ENCODE measurements at regions not wholly inside any gene's neighbourhood (a gene's known extent, or its start where the extent isn't known, plus 50 kb on each side); places are given as distances from the start of the nearest gene placed in this dataset.
"Not testable (repeated sequence)": the region's sequence is repeated elsewhere in the genome, so short reads cannot be mapped to it uniquely, and the experiment has no call there.

GRCh38 chr2:128660836-128661235 is 342.2 kb upstream of the HS6ST1 start:
- no peak for DNase-seq (ENCODE audit: low spot score)

DNA sequence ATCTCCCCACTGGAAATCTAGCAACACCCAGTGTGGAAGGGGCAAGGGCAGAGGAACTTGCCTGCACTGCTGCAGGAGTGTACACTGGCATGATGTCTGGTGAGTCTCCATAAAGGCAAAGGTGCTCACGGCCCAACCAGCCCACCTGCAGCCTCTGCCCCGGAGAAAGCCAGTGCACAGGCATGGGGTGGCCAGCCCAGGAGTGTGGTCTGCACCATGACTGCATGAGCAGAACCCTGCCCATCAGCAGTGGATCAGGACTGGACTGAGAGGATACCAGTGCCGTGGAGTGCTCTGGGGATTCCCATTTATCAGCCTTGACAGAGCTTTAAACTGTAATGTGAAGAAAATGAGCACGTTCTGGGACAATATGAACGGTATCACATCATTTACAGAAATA is 342.6 kb upstream of the HS6ST1 start:
- no peak for DNase-seq (ENCODE audit: low spot score)

GRCh38 chr2:128662051-128662471 is 343.4 kb upstream of the HS6ST1 start:
- no peak for DNase-seq (ENCODE audit: low spot score)

GRCh38 chr2:128663371-128664050 is 344.8 kb upstream of the HS6ST1 start:
- no peak for DNase-seq (ENCODE audit: low spot score)

DNA sequence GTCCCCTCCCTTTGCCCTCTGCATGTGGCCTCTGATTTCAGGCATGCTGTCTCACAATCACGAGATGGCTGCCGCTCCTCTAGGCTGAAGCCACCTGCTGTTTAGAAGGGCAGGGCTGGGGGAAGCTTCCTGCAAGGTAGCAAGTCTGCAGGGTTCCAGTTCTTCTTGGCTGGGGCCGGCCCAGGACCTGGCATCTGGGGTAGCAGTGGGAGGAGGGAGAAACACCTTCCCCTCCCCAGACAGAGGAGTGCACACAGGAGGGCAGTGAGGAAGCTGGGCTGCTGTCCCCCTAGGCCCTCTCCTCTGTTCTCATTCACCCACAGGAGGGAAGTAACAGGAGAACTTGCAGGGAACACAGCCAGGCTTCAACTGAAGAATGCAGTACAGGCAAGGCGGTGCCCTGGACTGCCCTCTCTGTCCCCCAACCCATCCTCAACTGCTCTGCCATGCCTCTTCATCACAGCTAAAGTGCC is 345.9 kb upstream of the HS6ST1 start:
- no peak for DNase-seq (ENCODE audit: low spot score)

DNA sequence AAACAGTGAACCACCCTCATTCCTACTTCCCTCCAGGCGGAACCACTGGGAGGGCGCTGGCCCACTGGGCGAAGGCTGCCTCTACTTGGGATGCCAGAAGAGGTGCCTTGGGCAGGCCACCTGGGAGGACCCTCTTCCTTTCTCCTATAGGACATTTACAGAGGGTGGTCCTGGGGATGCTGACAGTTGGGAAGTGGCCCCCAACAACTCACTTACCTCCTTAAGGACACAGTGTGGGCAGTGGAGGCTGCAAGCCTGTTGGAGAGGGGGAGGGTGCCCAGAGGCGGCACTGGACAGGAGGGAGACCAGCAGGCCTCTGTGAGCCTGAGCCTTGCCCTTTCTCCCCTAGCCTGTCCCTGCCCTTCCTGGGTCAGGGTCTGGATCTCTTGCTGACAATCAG is 346.4 kb upstream of the HS6ST1 start:
- no peak for DNase-seq (ENCODE audit: low spot score)

GRCh38 chr2:128666596-128666995 is 347.9 kb upstream of the HS6ST1 start:
- no peak for DNase-seq (ENCODE audit: low spot score)

GRCh38 chr2:128667391-128667790 is 348.7 kb upstream of the HS6ST1 start:
- no peak for DNase-seq (ENCODE audit: low spot score)

GRCh38 chr2:128668946-128669345 is 350.3 kb upstream of the HS6ST1 start:
- DNase-seq (ENCODE audit: low spot score) = no peak

DNA sequence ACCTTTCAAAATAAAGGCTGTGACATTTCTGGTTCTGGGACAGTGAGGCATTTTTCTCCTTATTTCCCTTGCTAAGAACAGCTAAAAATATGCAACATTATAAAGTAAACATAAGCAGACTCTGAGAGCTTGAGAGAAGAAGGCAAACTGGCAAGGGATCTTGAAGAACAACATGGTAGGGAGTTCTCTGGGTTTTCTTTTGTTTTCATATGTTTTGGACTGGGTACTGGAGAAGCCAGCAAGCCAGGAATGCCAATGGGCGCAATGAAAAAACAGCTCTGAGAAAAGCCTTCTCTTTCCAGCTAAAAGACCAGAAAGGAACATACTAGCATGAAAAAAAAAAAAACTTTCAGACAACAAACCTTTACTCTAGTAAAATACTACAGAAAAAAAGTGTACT is 351.4 kb upstream of the HS6ST1 start:
- no peak for DNase-seq (ENCODE audit: low spot score)

DNA sequence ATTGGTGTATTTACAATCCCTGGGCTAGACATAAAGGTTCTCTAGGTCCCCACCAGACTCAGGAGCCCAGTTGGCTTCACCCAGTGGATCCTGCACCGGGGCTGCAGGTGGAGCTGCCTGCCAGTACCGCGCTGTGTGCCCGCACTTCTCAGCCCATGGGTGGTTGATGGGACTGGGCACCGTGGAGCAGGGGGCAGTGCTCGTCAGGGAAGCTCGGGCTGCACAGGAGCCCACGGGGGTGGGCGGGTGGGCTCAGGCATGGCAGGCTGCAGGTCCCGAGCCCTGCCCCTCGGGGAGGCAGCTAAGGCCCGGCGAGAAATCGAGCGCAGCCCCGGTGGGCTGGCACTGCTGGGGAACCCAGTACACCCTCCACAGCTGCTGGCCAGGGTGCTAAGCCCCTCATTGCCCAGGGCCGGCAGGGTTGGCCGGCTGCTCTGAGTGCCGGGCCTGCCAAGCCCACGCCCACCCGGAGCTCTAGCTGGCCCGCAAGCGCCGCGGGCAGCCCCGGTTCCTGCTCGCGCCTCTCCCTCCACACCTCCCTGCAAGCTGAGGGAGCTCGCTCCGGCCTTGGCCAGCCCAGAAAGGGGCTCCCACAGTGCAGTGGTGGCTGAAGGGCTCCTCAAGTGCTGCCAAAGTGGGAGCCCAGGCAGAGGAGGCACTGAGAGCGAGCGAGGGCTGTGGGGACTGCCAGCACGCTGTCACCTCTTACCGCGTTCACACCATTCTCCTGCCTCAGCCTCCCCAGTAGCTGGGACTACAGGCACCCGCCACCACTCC is 353.5 kb upstream of the HS6ST1 start:
- DNase-seq (ENCODE audit: low spot score) = not testable (repeated sequence)

- DNase-seq (ENCODE audit: low spot score) = not testable (repeated sequence)
These were observed 361.0 kb upstream of the HS6ST1 start for GRCh38 chr2:128679680-128680079.

GRCh38 chr2:128681507-128681906 is 362.8 kb upstream of the HS6ST1 start:
- DNase-seq (ENCODE audit: low spot score) = no peak

- DNase-seq (ENCODE audit: low spot score) = no peak
These were observed 363.6 kb upstream of the HS6ST1 start for GRCh38 chr2:128682266-128682665.

DNA sequence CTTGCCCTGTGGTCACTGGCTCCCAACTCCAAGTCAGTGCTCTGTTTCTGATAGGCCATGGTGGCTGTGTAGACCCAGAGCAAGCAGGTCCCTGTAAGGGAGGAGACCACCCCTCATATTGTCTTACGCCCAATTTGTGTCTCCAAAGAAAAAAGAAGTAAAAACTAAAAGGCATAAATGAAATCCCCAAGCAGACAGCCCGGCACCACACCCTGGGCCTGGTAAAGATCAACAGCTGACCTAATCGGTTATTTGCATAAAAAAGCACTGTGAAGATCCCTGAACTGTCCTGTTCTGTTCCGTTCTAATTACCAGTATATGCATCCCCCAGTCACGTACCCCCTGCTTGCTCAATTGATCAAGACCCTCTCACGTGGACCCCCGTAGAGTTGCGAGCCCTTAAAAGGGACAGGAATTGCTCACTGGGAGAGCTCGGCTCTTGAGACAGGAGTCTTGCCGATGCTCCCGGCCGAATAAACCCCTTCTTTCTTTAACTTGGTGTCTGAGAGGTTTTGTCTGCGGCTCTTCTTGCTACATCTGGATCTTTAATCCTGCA is 364.1 kb upstream of the HS6ST1 start:
- no peak for DNase-seq (ENCODE audit: low spot score)

DNA sequence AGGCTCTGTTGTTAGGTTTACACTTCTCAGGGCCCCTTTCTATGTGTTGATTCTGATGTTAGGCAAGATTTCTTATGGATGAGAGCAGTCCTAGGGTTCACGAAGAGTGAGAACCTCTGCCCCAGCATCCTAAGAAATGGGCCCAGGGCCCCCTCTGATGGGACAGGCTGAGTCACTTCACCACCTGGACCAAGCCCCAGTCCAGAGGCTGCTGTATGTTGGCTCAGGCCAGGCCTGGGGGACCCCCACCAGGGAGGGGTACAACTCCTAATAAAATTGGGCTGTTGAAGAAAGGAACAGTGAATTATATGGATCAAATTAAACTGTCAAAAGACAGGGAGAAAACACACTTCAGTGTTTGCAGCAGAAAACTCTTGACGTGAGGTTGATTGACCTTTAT is 365.9 kb upstream of the HS6ST1 start:
- DNase-seq (ENCODE audit: low spot score) = no peak

DNA sequence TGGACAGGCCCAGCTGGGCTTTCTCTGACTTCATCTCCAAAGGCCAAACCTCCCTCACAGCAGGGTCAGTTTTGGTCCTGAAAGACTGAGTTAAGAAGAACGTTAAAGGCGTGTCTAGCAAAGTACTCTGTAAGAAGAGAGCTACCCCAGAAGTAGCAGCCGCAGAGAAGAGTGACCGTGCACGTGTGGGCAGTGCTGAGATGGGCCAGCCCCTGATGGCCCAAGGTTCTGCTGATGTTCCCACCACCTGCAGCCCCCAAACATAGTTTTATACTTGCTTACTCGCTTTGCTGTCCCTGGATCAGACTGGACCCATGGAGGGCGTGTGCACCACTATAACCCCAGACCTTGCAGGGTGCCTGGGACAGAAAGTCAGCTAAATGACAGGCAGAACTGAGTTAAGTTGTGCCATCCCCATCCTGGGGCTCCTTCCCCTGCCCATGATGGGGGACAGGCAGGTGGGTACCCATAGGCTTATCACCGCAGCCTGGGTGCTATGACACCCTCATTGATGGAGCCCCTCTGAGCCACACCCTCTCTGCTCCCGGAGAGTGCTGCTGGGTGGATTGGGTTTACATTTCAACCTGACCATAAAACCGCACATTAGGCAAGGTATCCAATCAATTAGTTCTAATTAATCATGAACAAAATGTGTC is 367.3 kb upstream of the HS6ST1 start:
- DNase-seq (ENCODE audit: low spot score) = no peak

DNA sequence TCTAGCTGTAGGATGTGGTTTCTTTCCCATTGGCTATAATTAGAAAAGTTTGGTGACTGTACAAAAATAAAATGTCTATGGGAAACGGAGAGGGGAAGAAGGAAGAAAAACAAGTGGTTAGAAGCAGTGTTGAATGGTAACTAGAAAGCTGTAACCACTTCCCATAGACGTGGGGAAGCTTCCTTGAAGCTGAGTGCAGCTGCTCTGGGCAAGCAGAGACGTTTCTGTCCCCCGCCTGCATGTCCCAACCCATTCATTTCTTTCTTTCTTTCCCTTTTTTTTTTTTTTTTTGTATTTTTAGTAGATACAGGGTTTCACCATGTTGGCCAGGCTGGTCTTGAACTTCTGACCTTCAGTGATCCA is 367.8 kb upstream of the HS6ST1 start:
- no peak for DNase-seq (ENCODE audit: low spot score)

DNA sequence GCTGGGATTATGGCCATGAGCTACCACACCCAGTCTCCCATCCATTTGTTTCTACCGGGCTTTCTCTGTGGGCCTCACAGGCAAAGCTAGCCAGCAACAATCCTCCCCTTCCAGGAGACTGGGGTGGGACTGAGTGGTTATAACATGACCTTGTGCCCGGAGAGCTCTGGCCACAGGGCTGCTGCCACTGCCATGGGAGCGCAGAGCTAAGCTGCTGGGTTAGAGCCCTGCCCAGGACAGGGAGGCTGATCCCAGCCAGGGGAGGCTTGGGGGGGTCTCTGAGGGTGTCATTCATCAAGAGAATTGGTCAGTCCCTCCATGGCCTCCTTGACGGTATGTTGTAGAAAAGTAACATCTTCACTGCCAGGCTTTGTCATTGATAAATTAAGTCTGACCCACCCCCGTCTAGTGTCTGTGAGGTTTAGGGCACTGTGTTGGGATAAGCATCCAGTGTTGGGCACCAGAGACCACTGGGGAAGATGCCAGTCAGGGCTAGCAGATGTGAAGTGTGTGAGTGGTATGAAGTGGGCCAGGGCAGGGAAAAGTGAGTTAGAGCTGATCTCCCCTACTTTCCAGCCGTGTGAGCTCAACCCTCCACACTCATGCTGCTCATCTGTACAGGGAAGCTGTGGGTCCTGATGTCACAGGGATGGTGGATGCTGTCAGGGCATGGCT is 368.4 kb upstream of the HS6ST1 start:
- no peak for DNase-seq (ENCODE audit: low spot score)

GRCh38 chr2:128687565-128687964 is 368.9 kb upstream of the HS6ST1 start:
- no peak for DNase-seq (ENCODE audit: low spot score)

GRCh38 chr2:128689971-128690370 is 371.3 kb upstream of the HS6ST1 start:
- DNase-seq (ENCODE audit: low spot score) = no peak

DNA sequence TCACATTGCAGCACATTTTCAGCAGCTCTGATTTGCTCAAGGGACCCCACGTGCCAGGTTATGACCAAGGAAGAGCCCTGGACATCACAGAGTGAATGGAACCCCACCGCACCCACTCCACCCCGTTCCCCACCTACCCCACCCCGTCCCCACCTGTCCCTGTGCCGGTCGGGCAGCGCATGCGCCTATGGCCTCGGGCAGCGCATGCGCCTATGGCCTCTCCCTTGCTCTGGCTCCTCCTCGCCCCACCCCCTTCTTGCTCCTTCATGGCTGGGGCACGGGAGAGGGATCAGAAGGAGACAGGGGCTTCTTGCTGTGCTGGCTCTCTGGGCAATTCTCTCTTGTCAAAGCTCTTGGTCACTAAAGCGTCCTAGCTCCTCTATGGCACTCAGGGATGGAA is 371.8 kb upstream of the HS6ST1 start:
- no peak for DNase-seq (ENCODE audit: low spot score)
